Uterus (tissue), 2 donors: ENCODE measurements at regions not wholly inside any gene's neighbourhood (a gene's known extent, or its start where the extent isn't known, plus 50 kb on each side); places are given as distances from the start of the nearest gene placed in this dataset.

Experiments used
- CTCF ChIP-seq, 4 experiments: fragments of 200-600 bp in 2 of 4; fragments of 450-650 bp in 2 of 4; sonication (generic) in 2 of 4; IDR thresholded peaks; one replicate each; pipeline ENCODE4 v1.5.1; 2016 to 2019; ENCODE audit warnings: antibody characterized with exemption in 4 of 4, mild to moderate bottlenecking in 2 of 4, moderate library complexity in 1 of 4
- POLR2A ChIP-seq, 2 donors: fragments of 450-650 bp; IDR thresholded peaks; one replicate each; pipeline ENCODE4 v1.6.1; 2016; ENCODE audit warnings: antibody characterized with exemption in 2 of 2, mild to moderate bottlenecking in 1 of 2, moderate library complexity in 1 of 2

GRCh38 chrX:66717926-66718325 is 79.0 kb upstream of the EDA2R start:
- TF ChIP-seq CTCF (IDR thresholded peaks at IDR 0.05) (no peak), POLR2A (IDR thresholded peaks at IDR 0.05) (no peak)
